Activated T-cell treated with anti-CD3 and anti-CD28 coated beads, Interleukin-2, amount 50 U/mL, for 48 hours (primary cell): ENCODE measurements at regions not wholly inside any gene's neighbourhood (a gene's known extent, or its start where the extent isn't known, plus 50 kb on each side); places are given as distances from the start of the nearest gene placed in this dataset.
"Not testable (repeated sequence)": the region's sequence is repeated elsewhere in the genome, so short reads cannot be mapped to it uniquely, and the experiment has no call there.

Experiments
- DNase-seq, 2 experiments: peaks; one replicate each; pipeline ENCODE4 v3.0.0-alpha.2; 2020

- no peak for DNase-seq
Observed at GRCh38 chr1:212495766-212496494, 63.2 kb downstream of the NENF start.

- DNase-seq, result no peak
Observed at GRCh38 chr1:212496682-212497081, 64.0 kb downstream of the NENF start.

GRCh38 chr1:212497553-212497952 lies 64.8 kb downstream of the NENF start:
- DNase-seq, result no peak

GRCh38 chr1:212498283-212499040 lies 65.7 kb downstream of the NENF start:
- DNase-seq, result no peak

GRCh38 chr1:212500351-212500750 lies 67.6 kb downstream of the NENF start:
- DNase-seq, result no peak

- DNase-seq, result no peak
Observed at GRCh38 chr1:212500983-212501382, 68.3 kb downstream of the NENF start.

- no peak for DNase-seq
Observed at GRCh38 chr1:212503714-212504113, 71.0 kb downstream of the NENF start.

- DNase-seq, result no peak
Observed at GRCh38 chr1:212504171-212504803, 71.6 kb downstream of the NENF start.

GRCh38 chr1:212506666-212507065 lies 73.9 kb downstream of the NENF start:
- DNase-seq, result no peak

GRCh38 chr1:212507369-212507768 lies 74.6 kb downstream of the NENF start:
- no peak for DNase-seq

GRCh38 chr1:212512816-212513559 lies 80.3 kb downstream of the NENF start:
- no peak for DNase-seq

- no peak for DNase-seq
Observed at GRCh38 chr1:212513586-212513985, 80.9 kb downstream of the NENF start.

GRCh38 chr1:212514056-212514614 lies 81.4 kb downstream of the NENF start:
- DNase-seq, result peak in 1 of 2 experiments; percentile 34

- DNase-seq, result no peak
Observed at GRCh38 chr1:212514782-212515181, 82.1 kb downstream of the NENF start.

- no peak for DNase-seq
Observed at GRCh38 chr1:212515329-212515760, 82.6 kb downstream of the NENF start.

- DNase-seq, result not testable (repeated sequence)
Observed at GRCh38 chr1:212516012-212516411, 83.3 kb downstream of the NENF start.

GRCh38 chr1:212518188-212519054 lies 85.7 kb downstream of the NENF start:
- DNase-seq, result no peak

GRCh38 chr1:212519131-212519530 lies 86.4 kb downstream of the NENF start:
- DNase-seq, result no peak

- DNase-seq, result no peak
Observed at GRCh38 chr1:212520299-212520698, 87.6 kb downstream of the NENF start.

GRCh38 chr1:212520746-212521145 lies 87.8 kb upstream of the ATF3 start:
- no peak for DNase-seq

- DNase-seq, result no peak
Observed at GRCh38 chr1:212525479-212526110, 83.0 kb upstream of the ATF3 start.
